GM18519 (cell line): ENCODE measurements at regions not wholly inside any gene's neighbourhood (a gene's known extent, or its start where the extent isn't known, plus 50 kb on each side); places are given as distances from the start of the nearest gene placed in this dataset.
"Not testable (repeated sequence)": the region's sequence is repeated elsewhere in the genome, so short reads cannot be mapped to it uniquely, and the experiment has no call there.

Source experiments
- ATAC-seq: cut with Tn5 transposase; IDR thresholded peaks from one replicate; pipeline ENCODE4 v1.9.1; 2021; ENCODE audit warnings: mild to moderate bottlenecking, moderate library complexity; ENCODE audit not compliant: unreplicated experiment, low FRiP score

DNA sequence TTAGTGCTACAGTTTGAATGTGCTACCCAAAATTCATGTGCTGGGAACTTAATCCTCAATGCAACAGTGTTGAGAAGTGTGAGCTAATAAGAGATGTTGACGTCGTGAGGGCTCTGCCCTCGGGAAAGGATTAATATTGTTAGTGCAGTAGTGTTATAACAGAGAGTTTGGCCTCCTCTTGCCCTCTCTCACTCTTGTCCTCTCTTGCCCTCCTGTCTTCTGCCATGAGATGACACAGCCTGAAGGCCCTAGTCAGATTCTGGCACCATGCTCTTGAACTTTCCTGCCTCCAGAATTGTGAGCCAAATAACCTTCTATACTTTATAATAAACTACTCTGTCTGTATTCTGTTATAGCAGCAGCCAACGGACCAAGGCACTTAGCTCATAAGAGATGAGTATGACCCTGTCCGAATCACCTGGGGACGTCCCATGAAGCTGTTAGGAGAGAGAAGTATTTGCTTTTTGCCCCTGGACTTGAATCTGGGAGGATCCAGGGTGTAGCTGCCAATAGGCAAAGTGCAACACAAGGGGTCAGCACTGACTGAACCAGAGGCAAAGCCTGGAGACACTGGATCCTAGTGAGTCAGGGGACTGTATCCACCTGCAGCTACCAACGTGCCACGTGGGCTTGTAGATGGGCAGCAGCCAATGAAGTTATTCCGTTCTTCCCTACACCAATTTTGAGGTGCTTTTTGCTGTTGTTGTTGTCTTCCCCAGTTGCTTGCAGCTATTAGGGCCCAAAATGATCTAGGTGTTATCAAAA lies 233.7 kb downstream of the THBS2 start:
- ATAC-seq: no peak

- ATAC-seq: no peak
These were observed 234.5 kb downstream of the THBS2 start for GRCh38 chr6:169019111-169019510.

GRCh38 chr6:169016758-169017157 lies 236.9 kb downstream of the THBS2 start:
- ATAC-seq: no peak

DNA sequence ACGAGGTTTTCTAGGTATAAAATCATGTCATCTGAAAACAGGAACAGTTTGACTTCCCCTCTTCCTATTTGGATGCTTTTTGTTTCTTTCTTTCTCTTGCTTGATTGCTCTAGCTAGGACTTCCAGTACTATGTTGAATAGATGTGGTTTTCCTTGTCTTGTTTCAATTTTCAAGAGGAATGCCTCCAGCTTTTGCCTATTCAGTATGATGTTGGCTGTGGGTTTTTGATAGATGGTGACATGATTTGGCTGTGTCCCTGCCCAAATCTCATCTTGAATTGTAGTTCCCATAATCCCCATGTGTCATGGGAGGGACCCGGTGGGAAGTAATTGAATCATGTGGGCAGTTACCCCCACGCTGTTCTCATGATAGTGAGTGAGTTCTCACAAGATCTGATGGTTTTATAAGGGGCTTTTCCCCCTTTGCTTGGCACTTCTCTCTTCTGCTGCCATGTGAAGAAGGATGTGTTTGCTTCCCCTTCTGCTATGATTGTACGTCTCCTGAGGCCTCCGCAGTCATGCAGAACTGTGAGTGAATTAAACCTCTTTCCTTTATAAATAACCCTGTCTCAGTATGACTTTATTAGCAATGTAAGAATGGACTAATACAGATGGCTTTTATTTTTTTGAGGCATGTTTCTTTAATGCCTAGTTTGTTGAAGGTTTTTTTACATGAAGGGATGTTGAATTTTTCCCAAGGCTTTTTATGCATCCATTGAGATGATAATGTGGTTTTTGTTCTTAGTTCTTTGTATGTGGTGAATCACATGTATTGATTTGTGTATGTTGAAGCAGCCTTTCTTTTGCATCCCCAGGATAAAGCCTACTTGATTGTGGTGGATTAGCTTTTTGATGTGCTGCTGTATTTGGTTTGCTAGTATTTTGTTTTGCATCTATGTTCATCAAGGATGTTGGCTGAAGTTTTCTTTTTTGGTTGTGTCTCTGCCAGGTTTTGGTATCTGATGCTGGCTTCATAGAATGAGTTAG lies 239.1 kb downstream of the THBS2 start:
- ATAC-seq: no peak

GRCh38 chr6:169009628-169010027 lies 244.0 kb downstream of the THBS2 start:
- ATAC-seq: no peak

- no peak for ATAC-seq
These were observed 244.9 kb downstream of the THBS2 start for GRCh38 chr6:169008641-169009257.

DNA sequence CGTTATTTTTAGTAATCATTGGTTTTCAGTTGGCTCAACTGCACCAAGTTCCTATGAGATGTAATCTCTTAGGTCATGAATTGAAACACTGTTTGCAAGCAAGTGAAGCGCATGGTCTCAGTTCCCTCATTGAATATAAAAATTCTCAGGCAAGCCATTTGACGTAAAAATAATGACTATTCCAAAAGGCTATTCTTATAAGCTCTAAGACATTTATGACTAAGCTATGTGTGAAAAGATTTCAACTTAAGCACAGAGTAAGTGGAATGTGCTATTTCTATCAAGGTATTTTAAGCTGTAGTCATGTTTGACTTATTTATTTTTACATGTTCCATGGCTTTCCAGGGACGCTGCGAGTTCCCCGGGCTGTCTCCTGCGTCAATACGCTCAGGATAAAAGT lies 248.5 kb downstream of the THBS2 start:
- no peak for ATAC-seq

GRCh38 chr6:169000022-169000421 lies 253.6 kb downstream of the THBS2 start:
- ATAC-seq: no peak

GRCh38 chr6:168999392-168999791 lies 254.3 kb downstream of the THBS2 start:
- ATAC-seq: no peak

GRCh38 chr6:168996356-168996625 lies 257.4 kb downstream of the THBS2 start:
- no peak for ATAC-seq

DNA sequence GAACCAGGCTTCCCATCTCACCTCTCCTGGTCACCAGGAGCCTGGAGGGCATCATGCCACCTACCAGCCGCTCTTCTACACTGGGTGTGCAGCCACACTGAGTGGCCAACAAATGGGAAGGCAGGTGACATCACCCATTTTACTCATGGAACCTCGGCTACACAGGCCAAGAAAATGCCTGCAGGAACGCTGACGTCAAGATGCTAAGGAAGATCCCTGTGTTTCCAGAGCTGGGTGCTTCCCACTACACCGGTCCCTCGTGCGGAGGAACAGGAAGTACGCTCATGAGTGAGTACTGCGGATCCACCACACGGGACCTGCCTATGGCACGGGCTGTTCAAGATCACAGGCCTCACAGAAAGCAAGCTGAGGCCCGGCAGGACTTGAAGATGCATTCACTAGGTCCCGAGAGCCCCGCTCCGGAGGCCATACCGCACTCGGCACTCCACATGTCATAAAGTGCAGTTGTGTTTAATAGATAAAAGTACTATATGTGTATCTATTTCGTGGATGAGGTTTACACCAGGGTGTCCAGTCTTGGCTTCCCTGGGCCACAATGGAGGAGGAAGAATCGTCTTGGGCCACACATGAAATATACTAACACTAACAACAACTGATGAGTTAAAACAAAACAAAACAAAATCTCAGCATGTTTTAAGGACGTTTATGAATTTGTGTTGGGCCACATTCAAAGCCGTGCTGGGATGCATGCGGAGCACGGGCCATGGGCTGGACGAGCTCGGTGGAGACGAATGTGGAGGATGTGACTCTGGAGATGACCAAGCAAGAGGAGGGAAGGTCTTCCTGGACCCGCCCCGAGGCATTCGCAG lies 257.9 kb downstream of the THBS2 start:
- no peak for ATAC-seq

DNA sequence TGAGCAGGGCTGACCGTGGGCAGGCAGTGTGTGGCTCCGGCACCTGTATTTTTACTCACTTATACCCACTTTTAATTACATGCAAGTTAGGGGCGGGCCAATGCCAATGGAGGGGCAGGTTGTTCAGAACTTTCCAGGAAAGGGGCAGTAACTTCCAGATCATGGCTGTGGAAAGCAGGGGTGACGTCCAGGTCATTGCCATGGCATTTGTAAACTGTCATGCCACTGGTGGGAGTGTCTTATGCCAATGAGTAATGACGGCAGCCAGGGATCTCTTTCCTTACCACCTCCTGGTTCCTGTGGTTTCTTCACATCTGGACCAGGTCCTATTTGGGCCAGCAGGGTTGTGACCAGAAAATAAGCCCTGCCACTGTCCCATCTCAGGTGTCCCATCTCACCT lies 258.7 kb downstream of the THBS2 start:
- ATAC-seq: no peak

- ATAC-seq: no peak
These were observed 261.1 kb downstream of the THBS2 start for GRCh38 chr6:168992446-168993144.

DNA sequence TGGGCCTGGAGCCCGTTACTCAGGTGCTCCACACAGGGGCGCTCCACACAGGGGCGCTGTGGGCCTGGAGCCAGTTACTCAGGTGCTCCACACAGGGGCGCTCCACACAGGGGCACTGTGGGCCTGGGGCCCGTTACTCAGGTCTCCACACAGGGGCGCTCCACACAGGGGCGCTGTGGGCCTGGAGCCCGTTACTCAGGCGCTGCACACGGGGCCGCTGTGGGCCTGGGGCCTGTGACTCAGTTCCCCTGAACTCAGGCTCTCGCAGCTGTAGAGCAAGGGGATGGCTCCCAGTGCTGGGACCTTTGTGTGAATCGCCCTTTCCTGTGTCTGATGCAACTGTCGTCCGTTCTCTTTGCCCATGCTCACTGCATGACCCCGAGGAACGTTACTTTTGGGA lies 262.0 kb downstream of the THBS2 start:
- not testable (repeated sequence) for ATAC-seq

DNA sequence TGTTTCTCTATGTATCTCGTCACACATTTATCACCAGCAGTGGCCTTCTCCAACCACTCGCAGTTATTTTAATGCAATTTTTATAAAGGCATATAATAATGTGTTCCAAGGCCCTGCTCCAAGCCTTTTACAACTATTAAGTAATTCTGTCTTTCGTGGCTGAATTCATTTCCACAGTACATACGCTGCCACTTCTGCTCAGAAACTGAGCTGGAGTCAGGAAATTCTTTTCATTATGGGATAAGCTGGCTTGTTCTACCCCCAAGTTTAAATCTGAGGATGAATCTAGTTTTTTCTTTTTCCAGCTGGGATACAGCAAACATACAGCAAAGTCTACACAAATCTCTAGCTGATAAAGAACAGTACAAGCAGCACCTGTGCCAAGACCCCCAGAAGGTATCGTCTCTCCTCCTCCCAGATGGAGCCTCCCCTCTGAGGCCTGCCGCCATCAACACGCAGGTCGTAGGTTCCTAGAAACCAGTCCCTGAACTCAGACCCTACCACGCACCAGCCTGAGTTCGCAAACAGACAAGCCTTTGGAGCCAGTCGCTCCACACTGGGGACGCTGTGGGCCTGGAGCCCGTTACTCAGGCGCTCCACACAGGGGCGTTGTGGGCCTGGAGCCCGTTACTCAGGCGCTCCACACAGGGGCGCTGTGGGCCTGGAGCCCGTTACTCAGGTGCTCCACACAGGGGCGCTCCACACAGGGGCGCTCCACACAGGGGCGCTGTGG lies 263.5 kb downstream of the THBS2 start:
- no peak for ATAC-seq

GRCh38 chr6:168989421-168989820 lies 264.2 kb downstream of the THBS2 start:
- ATAC-seq: no peak

GRCh38 chr6:168988801-168989200 lies 264.8 kb downstream of the THBS2 start:
- no peak for ATAC-seq

DNA sequence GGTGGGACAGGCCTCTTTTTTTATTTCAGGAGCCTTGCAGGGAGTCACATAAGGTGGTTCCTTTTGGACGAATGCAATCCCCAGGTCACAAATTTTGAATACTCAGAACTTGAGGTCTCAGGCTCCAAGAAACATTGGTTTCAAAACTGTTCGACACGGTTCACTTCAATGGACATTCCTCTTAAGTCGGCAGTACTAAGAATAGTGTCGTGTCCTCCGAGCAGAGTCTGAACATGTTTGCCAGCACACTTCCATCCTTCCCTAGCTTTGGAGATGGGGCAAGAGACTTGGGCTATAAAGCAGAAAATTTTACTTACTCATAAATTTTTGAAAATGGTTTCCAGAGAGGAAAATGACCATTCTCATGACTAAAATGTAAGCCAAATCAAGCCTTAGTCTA lies 265.4 kb downstream of the THBS2 start:
- ATAC-seq: no peak

- no peak for ATAC-seq
These were observed 267.9 kb downstream of the THBS2 start for GRCh38 chr6:168985705-168986104.
